CD4-positive, alpha-beta T cell treated with Interleukin-6 for 4 hours (primary cell): ENCODE measurements at regions not wholly inside any gene's neighbourhood (a gene's known extent, or its start where the extent isn't known, plus 50 kb on each side); places are given as distances from the start of the nearest gene placed in this dataset.
A peak's percentile ranks its signal among the peaks of the same experiment; 100 is the strongest.

Source experiments
- DNase-seq: peaks from one replicate; pipeline ENCODE4 v3.0.0-alpha.2; 2020; ENCODE audit warnings: mixed read lengths

DNA sequence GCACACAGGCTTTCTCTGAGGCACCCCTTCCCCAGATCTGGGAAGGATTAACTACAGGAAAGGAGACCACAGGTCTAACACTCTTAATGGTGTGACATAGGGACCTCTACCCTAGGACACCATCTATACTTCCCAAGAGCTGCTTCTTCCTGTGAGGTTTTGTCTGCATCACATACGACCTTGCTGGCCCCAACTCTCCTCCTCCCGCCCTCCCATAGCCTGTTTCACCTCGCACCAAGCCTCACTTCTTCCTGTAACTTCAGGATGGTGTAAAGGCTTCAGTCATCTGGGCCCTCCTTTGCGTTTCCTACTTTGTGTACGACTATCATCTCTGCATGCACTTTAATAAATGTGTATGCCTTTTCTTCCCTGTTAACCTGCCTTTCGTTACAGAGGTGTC, 274.3 kb downstream of the KLF6 start:
- peak; percentile 27 for DNase-seq

GRCh38 chr10:3509355-3509754, 275.7 kb downstream of the KLF6 start:
- no peak for DNase-seq

- no peak for DNase-seq
These were observed 281.7 kb downstream of the KLF6 start for GRCh38 chr10:3503299-3503698.

- DNase-seq = no peak
These were observed 282.3 kb downstream of the KLF6 start for GRCh38 chr10:3502673-3503072.

DNA sequence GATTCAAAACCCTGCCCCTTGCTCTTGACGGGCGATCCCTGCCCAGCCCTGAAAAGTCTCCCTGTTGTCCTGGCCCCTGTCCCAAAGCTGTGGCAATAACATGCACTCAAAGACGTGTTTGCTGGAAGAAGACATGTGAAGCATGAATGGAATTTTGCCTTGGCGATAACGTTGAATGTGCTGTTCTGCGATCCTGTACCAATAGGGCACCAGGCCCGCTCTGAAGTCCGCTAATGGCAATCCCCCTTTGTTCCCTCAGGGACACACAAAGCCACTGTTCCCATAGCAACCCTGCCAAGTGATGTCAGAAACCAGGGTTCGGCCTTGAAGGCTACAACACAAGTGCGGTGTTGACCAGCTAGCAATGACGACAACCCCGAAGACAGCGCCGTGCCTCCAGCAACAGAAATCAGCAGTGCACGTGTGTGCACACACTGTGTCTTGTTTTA, 284.6 kb downstream of the KLF6 start:
- no peak for DNase-seq

GRCh38 chr10:3499120-3499519, 285.9 kb downstream of the KLF6 start:
- DNase-seq = no peak

GRCh38 chr10:3497581-3497980, 287.4 kb downstream of the KLF6 start:
- DNase-seq = no peak

GRCh38 chr10:3496138-3496537, 288.9 kb downstream of the KLF6 start:
- DNase-seq = no peak

GRCh38 chr10:3495281-3495680, 289.7 kb downstream of the KLF6 start:
- DNase-seq = no peak

- DNase-seq = no peak
These were observed 290.2 kb downstream of the KLF6 start for GRCh38 chr10:3494838-3495230.

DNA sequence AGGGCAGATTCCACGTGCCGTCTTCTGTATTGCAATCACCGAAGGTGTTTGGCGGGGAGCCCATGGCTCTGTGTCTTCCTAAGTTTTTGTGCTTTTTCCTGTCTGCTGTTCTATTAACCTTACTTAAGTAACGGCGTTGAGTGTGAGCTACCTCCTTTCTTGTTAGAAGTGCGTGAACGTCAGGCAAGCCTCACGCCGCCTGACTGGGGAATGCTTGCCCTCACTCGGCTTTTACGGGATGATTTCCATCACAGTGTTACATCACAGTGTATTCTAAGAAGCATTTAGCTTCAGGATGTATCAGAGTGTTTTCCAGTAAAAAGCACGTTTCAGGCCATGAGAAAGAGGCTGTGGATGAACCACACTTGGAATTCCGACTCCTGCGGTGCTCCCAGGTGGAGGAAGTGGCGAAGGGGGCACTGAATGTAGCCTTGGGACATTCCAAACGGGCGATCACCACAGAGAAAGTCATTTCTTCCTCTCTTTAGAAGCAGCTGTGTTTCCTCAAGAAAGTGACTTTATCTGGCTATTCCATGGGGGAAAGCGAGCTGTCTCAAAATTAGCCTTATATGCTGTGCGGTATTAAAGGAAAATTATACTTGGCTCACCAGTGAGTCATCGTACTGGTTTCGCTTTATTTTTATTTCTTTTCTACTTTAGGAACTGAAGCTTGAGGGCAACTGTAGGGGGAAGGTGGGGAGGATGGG, 290.7 kb downstream of the KLF6 start:
- no peak for DNase-seq

GRCh38 chr10:3493621-3494020, 291.4 kb downstream of the KLF6 start:
- no peak for DNase-seq

GRCh38 chr10:3491571-3491970, 293.4 kb downstream of the KLF6 start:
- DNase-seq = no peak

DNA sequence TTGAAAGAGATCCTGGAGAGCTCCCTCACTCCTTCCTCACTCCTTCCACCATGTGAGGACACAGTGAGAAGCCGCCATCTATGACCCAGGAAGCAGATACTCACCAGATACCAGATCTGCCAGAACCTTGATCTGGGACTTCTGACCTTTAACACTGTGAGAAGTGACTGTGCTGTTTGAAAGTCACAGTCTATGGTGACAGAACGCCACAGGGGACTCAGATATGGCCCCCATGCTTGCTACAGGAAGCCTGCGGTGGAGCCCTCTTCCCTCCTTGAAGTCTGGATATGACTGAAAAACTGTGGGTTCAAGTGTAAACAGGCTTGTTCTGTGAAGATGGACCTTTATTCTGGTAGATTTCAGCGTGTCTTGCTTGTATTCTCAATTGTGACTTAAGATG, 297.8 kb downstream of the KLF6 start:
- DNase-seq = no peak

GRCh38 chr10:3486346-3487065, 298.5 kb downstream of the KLF6 start:
- no peak for DNase-seq

- no peak for DNase-seq
These were observed 299.8 kb downstream of the KLF6 start for GRCh38 chr10:3485057-3485686.

DNA sequence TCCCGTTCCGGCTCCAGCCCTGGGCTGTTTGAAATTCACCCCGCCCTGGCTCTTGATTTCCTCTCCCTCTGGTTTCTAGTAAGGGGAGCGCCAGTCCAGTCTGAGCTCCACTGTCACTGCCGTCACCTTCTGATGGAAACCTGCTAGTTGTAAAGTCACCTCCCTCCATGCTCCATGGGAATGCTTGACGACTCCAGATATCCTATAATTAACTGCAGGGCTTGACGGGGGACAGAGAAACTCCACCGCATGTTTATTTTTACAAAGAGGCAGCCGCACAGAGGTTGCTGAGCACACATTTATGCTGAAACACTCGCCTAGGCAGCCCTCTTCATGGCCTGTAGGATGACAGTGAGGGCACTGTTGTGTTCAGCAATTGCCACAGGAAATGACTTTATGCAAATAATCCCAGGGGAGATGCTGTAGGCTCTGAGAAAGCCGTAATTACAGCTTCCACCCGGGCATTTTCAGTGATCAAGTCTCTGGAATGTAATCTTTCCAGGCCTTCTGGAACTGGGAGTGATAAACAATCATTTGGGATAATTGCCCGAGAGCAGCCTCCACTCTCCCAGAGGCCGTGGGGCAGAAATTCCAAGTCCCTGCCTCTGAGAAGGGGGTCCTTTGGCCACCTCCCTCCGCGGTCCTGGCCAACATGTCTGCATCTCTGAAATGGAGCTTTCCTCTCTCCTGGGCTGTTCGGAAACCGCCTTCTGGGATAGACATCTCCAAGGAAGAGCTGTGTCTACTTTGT, 300.5 kb downstream of the KLF6 start:
- no peak for DNase-seq

DNA sequence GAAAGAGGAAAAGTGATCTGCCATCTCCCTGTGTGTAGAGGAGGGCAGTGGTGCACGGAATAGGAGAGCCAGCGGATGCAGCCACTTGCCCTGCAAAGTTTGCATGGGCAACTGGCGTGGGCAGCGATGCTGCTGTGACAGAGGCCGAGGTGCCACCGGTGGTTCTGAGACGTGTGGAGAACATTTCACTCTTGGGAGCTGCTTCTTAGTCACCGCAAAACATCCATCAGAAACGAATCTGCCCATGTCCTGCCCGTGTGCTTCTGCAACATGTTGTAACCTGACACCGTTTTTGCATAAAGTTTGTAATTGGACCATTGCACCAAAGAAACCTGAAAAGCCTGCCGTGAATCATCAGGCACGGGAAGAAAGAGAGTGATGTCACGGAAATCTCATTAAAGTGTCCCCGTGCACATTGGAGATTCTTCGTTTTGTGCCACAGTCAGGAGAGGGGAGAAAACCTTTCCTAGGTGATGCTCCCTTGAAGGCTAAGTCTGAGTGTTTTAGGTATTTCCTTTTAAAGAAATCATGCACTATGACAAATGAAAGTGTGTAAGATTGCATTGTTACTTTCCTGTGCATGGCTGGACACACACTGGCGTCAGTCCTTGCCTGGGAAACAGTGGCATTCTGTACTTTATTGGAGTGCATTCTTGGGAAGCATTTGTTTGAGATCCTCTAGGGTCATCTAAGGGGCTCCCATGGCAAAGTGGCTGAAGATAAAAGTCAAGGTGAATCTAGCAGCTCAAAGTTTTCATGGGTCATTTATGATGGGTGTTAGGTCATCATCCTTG, 302.6 kb downstream of the KLF6 start:
- DNase-seq = no peak

- no peak for DNase-seq
These were observed 303.5 kb downstream of the KLF6 start for GRCh38 chr10:3481496-3481895.

GRCh38 chr10:3480990-3481315, 304.1 kb downstream of the KLF6 start:
- DNase-seq = no peak

DNA sequence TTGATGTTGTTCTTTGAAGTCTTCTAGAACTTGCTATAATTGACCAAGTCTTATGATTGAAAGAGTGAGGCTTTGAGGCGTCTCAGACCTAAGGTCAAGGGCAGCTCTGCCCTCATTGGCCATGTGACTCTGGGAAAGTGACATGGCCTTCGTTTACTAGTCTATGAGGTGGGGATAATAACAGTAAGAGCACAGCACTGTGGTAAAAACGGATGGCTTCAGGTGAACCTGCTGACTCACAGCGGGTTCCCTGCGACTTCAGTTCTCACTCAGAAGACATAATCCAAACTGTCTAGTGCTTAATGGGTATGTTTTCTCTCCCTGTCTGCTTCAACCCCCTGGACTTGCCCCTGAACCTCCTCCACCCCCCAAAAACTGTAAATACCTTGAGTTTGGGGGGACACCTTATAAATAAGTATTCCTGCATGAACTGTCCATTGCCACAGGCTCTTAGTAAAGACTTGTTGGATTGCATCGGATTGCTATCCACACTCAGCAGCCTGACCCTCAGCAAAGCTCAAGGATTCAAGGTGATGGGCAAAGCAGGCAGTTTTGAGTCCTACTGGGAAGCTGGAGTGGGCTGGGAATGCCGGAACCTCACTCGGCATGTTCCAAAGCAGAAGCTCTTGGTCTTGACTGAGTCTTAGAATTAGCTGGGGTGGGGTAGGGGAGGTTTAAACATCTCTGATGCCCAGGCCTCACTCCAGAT, 304.6 kb downstream of the KLF6 start:
- DNase-seq = no peak

- DNase-seq = no peak
These were observed 306.2 kb upstream of the PITRM1 start for GRCh38 chr10:3478632-3479240.
